BLaER1 (cell line): ENCODE measurements at regions not wholly inside any gene's neighbourhood (a gene's known extent, or its start where the extent isn't known, plus 50 kb on each side); places are given as distances from the start of the nearest gene placed in this dataset.

Experiments used
- H3K27ac ChIP-seq: shearing (Covaris generic); formaldehyde crosslinking; 2 replicates; pipeline ENCODE4 v1.8.1; 2022
- H3K27me3 ChIP-seq: shearing (Covaris generic); formaldehyde crosslinking; 2 replicates; pipeline ENCODE4 v1.8.1; 2022
- H3K36me3 ChIP-seq: shearing (Covaris generic); formaldehyde crosslinking; 2 replicates; pipeline ENCODE4 v1.8.1; 2022
- H3K4me1 ChIP-seq: shearing (Covaris generic); formaldehyde crosslinking; 2 replicates; pipeline ENCODE4 v1.8.1; 2022
- H3K4me2 ChIP-seq: shearing (Covaris generic); formaldehyde crosslinking; 2 replicates; pipeline ENCODE4 v1.8.1; 2022
- H3K4me3 ChIP-seq: shearing (Covaris generic); formaldehyde crosslinking; 2 replicates; pipeline ENCODE4 v1.8.1; 2022
- H3K9ac ChIP-seq: shearing (Covaris generic); formaldehyde crosslinking; 2 replicates; pipeline ENCODE4 v1.8.1; 2022
- H3K9me3 ChIP-seq: shearing (Covaris generic); formaldehyde crosslinking; 2 replicates; pipeline ENCODE4 v1.8.1; 2022
- H4K20me1 ChIP-seq: shearing (Covaris generic); formaldehyde crosslinking; 2 replicates; pipeline ENCODE4 v1.8.1; 2022
- Cebpa-rat ChIP-seq: shearing (Covaris generic); IDR thresholded peaks from 2 replicates; pipeline ENCODE4 v1.8.1; 2022

GRCh38 chr22:49230194-49230577 lies 597.5 kb downstream of the BRD1 start:
- Histone ChIP-seq H4K20me1 (peaks cover 25% of the 10 kb centered on the region; the same call in 1 of the 2 replicates), H3K36me3 (no peaks in the 10 kb centered on the region), H3K4me3 (no peak overlapping the region), H3K4me1 (no peaks in the 10 kb centered on the region), H3K27me3 (no peaks in the 10 kb centered on the region), H3K9me3 (no peaks in the 10 kb centered on the region), H3K27ac (no peak overlapping the region), H3K9ac (no peak overlapping the region), H3K4me2 (no peak overlapping the region)
- no peak for TF ChIP-seq Cebpa-rat

DNA sequence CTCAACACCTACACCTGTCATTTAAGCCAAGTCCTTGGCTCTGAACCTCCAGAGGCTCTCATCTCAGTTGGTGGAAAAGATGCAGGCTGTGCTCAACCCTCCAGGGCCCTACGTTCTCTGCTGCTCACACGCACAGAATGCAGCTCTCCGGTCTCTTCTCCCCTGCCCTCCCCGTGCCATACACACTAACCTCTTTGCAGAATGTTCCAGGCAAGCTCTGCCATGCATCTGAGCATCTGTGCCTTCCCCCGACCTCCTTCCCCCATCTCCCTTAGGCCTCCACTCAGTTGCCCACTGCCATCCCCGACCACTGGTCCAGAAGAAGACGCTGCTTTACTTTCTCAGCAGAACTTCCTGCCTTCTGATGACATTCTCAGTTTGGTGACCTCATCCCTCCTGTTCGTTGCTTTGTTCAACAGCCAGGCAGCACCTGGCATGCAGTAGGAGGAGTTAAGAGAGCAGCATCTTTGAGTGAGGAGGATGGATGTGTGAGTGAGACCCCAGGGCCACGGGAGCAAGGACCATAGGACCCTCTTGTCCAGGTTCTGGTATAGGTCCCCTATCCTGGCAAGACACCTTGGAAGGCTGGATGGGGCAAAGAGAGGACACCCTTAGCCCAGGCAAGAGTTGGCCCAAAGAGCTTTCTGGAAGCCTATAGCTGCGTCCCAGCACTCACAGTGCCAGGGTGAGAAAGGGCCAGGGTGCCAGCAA lies 598.0 kb downstream of the BRD1 start:
- Histone ChIP-seq H3K9ac (no peak overlapping the region), H3K4me3 (no peak overlapping the region), H4K20me1 (peaks cover 23% of the 10 kb centered on the region; the same call in 1 of the 2 replicates), H3K9me3 (no peaks in the 10 kb centered on the region), H3K27me3 (no peaks in the 10 kb centered on the region), H3K4me2 (no peak overlapping the region), H3K4me1 (no peaks in the 10 kb centered on the region), H3K36me3 (no peaks in the 10 kb centered on the region), H3K27ac (no peak overlapping the region)
- TF ChIP-seq Cebpa-rat = no peak

DNA sequence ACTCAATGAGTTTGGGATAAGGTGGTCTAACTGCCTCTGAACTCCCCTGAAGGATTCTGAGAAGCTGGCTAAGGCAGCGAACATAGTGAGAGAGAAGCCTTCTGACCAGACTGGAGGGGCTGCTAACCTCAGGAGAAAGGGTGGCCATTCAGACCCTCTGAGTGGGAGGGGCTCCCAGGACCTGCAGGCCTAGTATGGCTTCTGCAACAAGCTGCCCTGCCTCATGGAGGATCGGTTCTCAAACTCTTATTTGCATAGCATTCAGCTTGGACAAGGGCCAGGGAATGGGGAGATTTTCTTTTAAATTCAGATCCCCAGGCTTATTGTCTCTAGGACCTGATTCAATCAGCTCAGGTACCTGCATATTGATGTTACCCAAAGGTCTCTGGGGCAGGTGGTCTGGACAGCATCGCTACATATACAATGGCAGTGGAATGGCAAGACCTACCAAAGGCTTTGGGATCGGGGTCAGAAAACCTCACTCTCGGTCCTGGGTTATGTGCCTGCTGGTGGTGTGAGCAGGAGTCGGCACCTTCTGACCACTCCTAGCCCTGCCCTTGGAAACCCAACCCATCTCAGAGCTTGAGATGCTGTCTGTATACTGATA lies 599.1 kb downstream of the BRD1 start:
- Histone ChIP-seq H3K4me3 (no peak overlapping the region), H3K36me3 (no peaks in the 10 kb centered on the region), H3K4me1 (no peaks in the 10 kb centered on the region), H3K9ac (no peak overlapping the region), H3K4me2 (no peak overlapping the region), H3K9me3 (no peaks in the 10 kb centered on the region), H3K27me3 (no peaks in the 10 kb centered on the region), H3K27ac (no peak overlapping the region), H4K20me1 (peaks cover 20% of the 10 kb centered on the region; the same call in 1 of the 2 replicates)
- TF ChIP-seq Cebpa-rat = no peak

GRCh38 chr22:49227670-49228069 lies 600.0 kb downstream of the BRD1 start:
- Histone ChIP-seq H3K9me3 (no peaks in the 10 kb centered on the region), H4K20me1 (peaks cover 19% of the 10 kb centered on the region; the same call in 1 of the 2 replicates), H3K4me2 (no peak overlapping the region), H3K4me1 (no peaks in the 10 kb centered on the region), H3K27me3 (no peaks in the 10 kb centered on the region), H3K27ac (no peak overlapping the region), H3K9ac (no peak overlapping the region), H3K36me3 (no peaks in the 10 kb centered on the region), H3K4me3 (no peak overlapping the region)
- TF ChIP-seq Cebpa-rat = no peak

DNA sequence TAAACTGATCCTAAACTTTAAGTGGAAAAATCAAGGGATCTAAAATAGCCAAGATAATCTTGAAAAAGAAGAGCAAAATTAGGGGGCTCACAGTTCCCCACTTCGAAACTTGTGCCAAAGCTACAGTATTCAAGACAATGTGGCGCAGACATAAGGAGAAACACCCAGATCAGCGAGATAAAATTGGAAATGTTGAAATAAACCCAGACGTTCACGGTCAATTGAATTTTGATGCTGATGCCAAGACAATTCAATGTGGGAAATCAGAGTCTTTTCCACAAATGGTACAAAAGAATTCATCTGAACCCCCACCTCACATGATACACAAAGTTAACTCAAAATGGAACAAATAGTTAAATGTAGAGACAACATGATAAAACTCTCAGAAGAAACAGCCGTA lies 601.6 kb downstream of the BRD1 start:
- no peak for TF ChIP-seq Cebpa-rat
- Histone ChIP-seq H4K20me1 (peaks cover 9% of the 10 kb centered on the region; the same call in 1 of the 2 replicates), H3K4me2 (no peak overlapping the region), H3K27ac (no peak overlapping the region), H3K9ac (no peak overlapping the region), H3K36me3 (no peaks in the 10 kb centered on the region), H3K4me1 (no peaks in the 10 kb centered on the region), H3K27me3 (no peaks in the 10 kb centered on the region), H3K9me3 (no peaks in the 10 kb centered on the region), H3K4me3 (no peak overlapping the region)

DNA sequence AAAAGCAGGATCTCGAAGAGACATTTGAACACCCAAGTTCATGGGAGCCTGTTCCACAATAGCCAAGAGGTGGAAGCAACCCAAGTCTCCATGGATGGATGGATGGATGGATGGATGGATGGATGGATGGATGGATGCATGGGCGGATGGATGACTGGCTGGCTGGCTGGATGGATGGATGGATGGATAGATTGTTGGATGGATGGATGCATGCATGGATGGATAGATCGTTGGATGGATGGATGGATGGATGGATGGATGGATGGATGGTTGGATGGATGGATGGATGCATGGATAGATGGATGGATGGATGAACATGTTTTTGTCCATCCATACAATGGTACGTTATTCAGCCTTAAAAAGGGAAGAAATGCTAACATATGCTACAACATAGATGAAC lies 603.4 kb downstream of the BRD1 start:
- no peaks in the 10 kb centered on the region for H3K9me3 ChIP-seq

DNA sequence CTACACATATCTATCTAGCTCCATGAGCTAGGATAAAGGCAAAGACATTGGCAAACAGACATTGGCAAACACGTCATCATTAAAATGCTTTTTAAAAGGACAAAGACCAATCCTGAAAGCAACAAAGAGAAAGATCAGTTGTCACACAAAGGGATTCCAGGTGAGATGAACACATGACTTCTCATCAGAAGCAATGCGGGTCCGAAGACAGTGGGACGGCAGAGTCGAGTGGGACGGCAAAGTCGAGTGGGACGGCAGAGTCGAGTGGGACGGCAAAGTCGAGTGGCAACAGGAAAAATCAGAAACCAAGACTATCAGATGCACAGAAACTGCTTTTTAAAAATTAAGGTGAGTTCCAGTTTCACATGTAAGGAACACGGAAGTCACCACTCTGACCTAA lies 609.5 kb downstream of the BRD1 start:
- no peaks in the 10 kb centered on the region for H3K9me3 ChIP-seq
- H3K36me3 ChIP-seq = no peaks in the 10 kb centered on the region
- H3K4me1 ChIP-seq = no peaks in the 10 kb centered on the region
- no peak for TF ChIP-seq Cebpa-rat
- H4K20me1 ChIP-seq = no peaks in the 10 kb centered on the region
- no peak overlapping the region for H3K4me2 ChIP-seq
- H3K4me3 ChIP-seq = no peak overlapping the region
- H3K27ac ChIP-seq = no peak overlapping the region
- no peak overlapping the region for H3K9ac ChIP-seq
- H3K27me3 ChIP-seq = no peaks in the 10 kb centered on the region

More for the DNA sequence above, 603.4 kb downstream of the BRD1 start:
- no peak for TF ChIP-seq Cebpa-rat
- Histone ChIP-seq H3K4me3 (no peak overlapping the region), H4K20me1 (peaks cover 1% of the 10 kb centered on the region; the same call in 1 of the 2 replicates), H3K4me1 (no peaks in the 10 kb centered on the region), H3K9ac (no peak overlapping the region), H3K27ac (no peak overlapping the region), H3K36me3 (no peaks in the 10 kb centered on the region), H3K4me2 (no peak overlapping the region), H3K27me3 (no peaks in the 10 kb centered on the region)

DNA sequence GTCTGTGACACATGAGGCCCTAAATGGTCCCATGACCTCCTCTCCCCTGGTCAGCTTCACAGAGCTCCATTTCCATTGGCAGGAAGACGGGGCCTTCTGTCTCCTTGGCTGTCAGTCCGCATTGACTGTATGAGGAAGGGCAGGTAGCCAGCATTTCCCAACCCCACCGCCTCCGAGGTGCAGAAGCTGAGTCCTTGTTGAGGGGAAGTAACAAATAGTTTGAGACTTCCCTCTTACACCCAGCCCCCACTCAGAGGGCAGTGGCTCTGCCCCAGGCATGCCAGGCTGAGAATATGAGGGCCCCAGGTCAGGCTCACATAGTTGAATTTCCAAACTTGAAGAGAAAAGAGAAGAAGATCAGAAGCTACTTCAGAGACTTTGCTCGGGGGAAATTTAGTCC lies 611.1 kb downstream of the BRD1 start:
- H3K4me1 ChIP-seq = no peaks in the 10 kb centered on the region
- no peak for TF ChIP-seq Cebpa-rat
- H3K9ac ChIP-seq = no peak overlapping the region
- no peak overlapping the region for H3K4me3 ChIP-seq
- H3K27ac ChIP-seq = no peak overlapping the region
- no peaks in the 10 kb centered on the region for H3K36me3 ChIP-seq
- H3K4me2 ChIP-seq = no peak overlapping the region
- H4K20me1 ChIP-seq = no peaks in the 10 kb centered on the region
- H3K9me3 ChIP-seq = no peaks in the 10 kb centered on the region
- H3K27me3 ChIP-seq = no peaks in the 10 kb centered on the region

- Histone ChIP-seq H3K4me1 (no peaks in the 10 kb centered on the region), H3K9ac (no peak overlapping the region), H3K4me3 (no peak overlapping the region), H3K27me3 (no peaks in the 10 kb centered on the region), H3K4me2 (no peak overlapping the region), H3K36me3 (no peaks in the 10 kb centered on the region), H3K9me3 (no peaks in the 10 kb centered on the region), H3K27ac (no peak overlapping the region), H4K20me1 (no peaks in the 10 kb centered on the region)
- no peak for TF ChIP-seq Cebpa-rat
These were observed 611.8 kb downstream of the BRD1 start for GRCh38 chr22:49215840-49216239.

DNA sequence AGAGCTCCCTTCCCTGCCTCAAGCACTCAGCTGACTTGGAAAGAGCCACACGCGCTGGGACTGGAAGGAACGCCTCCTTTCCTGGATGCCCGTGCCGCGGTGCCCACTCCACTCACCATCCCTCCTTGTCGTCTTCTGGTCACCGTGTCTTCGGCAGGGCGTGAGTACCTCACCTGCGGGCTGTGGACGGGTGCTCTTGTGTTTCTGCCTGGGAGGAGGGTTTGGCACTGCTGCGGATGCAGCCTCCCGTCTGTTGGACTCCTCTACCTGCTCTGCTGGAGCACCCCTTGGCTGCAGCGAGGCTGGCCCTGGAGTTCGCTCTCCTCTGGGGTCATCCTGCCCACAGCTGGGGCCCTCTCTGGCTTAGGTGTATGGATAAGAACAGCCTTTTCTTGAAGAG lies 612.7 kb downstream of the BRD1 start:
- no peak for TF ChIP-seq Cebpa-rat
- Histone ChIP-seq H3K27ac (no peak overlapping the region), H3K9ac (no peak overlapping the region), H3K36me3 (no peaks in the 10 kb centered on the region), H4K20me1 (no peaks in the 10 kb centered on the region), H3K27me3 (no peaks in the 10 kb centered on the region), H3K9me3 (no peaks in the 10 kb centered on the region), H3K4me1 (no peaks in the 10 kb centered on the region), H3K4me3 (no peak overlapping the region), H3K4me2 (no peak overlapping the region)
